ENCODE measurements at regions not wholly inside any gene's neighbourhood (a gene's known extent, or its start where the extent isn't known, plus 50 kb on each side); places are given as distances from the start of the nearest gene placed in this dataset.

- no peaks in the 10 kb centered on the region for H3K27me3 ChIP-seq (ENCODE audit: control insufficient read depth in 4 of 4, insufficient read depth in 4 of 4, low read length in 3 of 4)
- H3K4me3 ChIP-seq (ENCODE audit: low read depth in 1 of 3, low read length in 3 of 3) = no peak overlapping the region
- no peaks in the 10 kb centered on the region for H3K9me3 ChIP-seq (ENCODE audit: control insufficient read depth in 4 of 4, low read length in 3 of 4)
- TF ChIP-seq YY1 (IDR thresholded peaks at IDR 0.05) = no peak
- no peak for TF ChIP-seq GABPA (IDR thresholded peaks at IDR 0.05 in 1 of 2, conservative IDR thresholded peaks at IDR 0.05 in 1 of 2)
- no peak for TF ChIP-seq SP1 (IDR thresholded peaks at IDR 0.05)
- TF ChIP-seq EGR1 (IDR thresholded peaks at IDR 0.05; ENCODE audit: low read depth in 2 of 2) = no peak
- no peak for TF ChIP-seq JUND (IDR thresholded peaks at IDR 0.05)
- TF ChIP-seq, protein P1, sequence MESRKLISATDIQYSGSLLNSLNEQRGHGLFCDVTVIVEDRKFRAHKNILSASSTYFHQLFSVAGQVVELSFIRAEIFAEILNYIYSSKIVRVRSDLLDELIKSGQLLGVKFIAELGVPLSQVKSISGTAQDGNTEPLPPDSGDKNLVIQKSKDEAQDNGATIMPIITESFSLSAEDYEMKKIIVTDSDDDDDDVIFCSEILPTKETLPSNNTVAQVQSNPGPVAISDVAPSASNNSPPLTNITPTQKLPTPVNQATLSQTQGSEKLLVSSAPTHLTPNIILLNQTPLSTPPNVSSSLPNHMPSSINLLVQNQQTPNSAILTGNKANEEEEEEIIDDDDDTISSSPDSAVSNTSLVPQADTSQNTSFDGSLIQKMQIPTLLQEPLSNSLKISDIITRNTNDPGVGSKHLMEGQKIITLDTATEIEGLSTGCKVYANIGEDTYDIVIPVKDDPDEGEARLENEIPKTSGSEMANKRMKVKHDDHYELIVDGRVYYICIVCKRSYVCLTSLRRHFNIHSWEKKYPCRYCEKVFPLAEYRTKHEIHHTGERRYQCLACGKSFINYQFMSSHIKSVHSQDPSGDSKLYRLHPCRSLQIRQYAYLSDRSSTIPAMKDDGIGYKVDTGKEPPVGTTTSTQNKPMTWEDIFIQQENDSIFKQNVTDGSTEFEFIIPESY (IDR thresholded peaks at IDR 0.05) = no peak
- TF ChIP-seq FOXA2 (IDR thresholded peaks at IDR 0.05) = no peak
- no peak for TF ChIP-seq RXRA (IDR thresholded peaks at IDR 0.05)
- no peak for TF ChIP-seq RAD21 (IDR thresholded peaks at IDR 0.05)
- 94% methylated on average over 8 of the region's 8 CpGs for WGBS
- H3K9ac ChIP-seq (ENCODE audit: low read depth in 1 of 2, low read length in 2 of 2) = no peak overlapping the region
- no peak overlapping the region for H3K27ac ChIP-seq (ENCODE audit: low read depth in 1 of 2, low read length in 2 of 2)
- H3K36me3 ChIP-seq (ENCODE audit: control insufficient read depth in 4 of 4, insufficient read depth in 3 of 4, low read depth in 1 of 4, low read length in 3 of 4) = peaks cover 0 to 3% (median 0%) of the 10 kb centered on the region in 4 donors
- no peak for DNase-seq (ENCODE audit: low spot score)
- H3K4me1 ChIP-seq (ENCODE audit: control insufficient read depth in 4 of 4, insufficient read depth in 4 of 4, low read length in 3 of 4) = peaks cover 2 to 6% (median 4%) of the 10 kb centered on the region in 4 donors
These were observed 274.8 kb downstream of the CTTN start for GRCh38 chr11:70672991-70673653.

GRCh38 chr11:70674605-70675004, 276.3 kb downstream of the CTTN start:
- Histone ChIP-seq H3K4me1 (ENCODE audit: control insufficient read depth in 4 of 4, insufficient read depth in 4 of 4, low read length in 3 of 4) (no peaks in the 10 kb centered on the region), H3K36me3 (ENCODE audit: control insufficient read depth in 4 of 4, insufficient read depth in 3 of 4, low read depth in 1 of 4, low read length in 3 of 4) (peaks cover 0 to 3% (median 0%) of the 10 kb centered on the region in 4 donors), H3K9me3 (ENCODE audit: control insufficient read depth in 4 of 4, low read length in 3 of 4) (no peaks in the 10 kb centered on the region), H3K9ac (ENCODE audit: low read depth in 1 of 2, low read length in 2 of 2) (no peak overlapping the region), H3K4me3 (ENCODE audit: low read depth in 1 of 3, low read length in 3 of 3) (no peak overlapping the region), H3K27me3 (ENCODE audit: control insufficient read depth in 4 of 4, insufficient read depth in 4 of 4, low read length in 3 of 4) (no peaks in the 10 kb centered on the region), H3K27ac (ENCODE audit: low read depth in 1 of 2, low read length in 2 of 2) (no peak overlapping the region)
- DNase-seq (ENCODE audit: low spot score) = no peak
- WGBS = 96% methylated on average over 3 of the region's 3 CpGs
- no peak for TF ChIP-seq JUND (IDR thresholded peaks at IDR 0.05)
- no peak for TF ChIP-seq SP1 (IDR thresholded peaks at IDR 0.05)
- TF ChIP-seq RAD21 (IDR thresholded peaks at IDR 0.05) = no peak
- no peak for TF ChIP-seq EGR1 (IDR thresholded peaks at IDR 0.05; ENCODE audit: low read depth in 2 of 2)
- TF ChIP-seq CTCF (IDR thresholded peaks at IDR 0.05; ENCODE audit: low read depth, low read length, missing input control) = no peak
- no peak for TF ChIP-seq NR2F2 (IDR thresholded peaks at IDR 0.05)
- no peak for TF ChIP-seq FOXA1 (IDR thresholded peaks at IDR 0.05)
- TF ChIP-seq, protein P1 (IDR thresholded peaks at IDR 0.05) = no peak
- TF ChIP-seq HNF4G (IDR thresholded peaks at IDR 0.05) = no peak
- TF ChIP-seq FOXA2 (IDR thresholded peaks at IDR 0.05) = no peak

All from liver (tissue), 8 donors.